Glomerular endothelial cell (primary cell): ENCODE measurements at regions not wholly inside any gene's neighbourhood (a gene's known extent, or its start where the extent isn't known, plus 50 kb on each side); places are given as distances from the start of the nearest gene placed in this dataset.
"Not testable (repeated sequence)": the region's sequence is repeated elsewhere in the genome, so short reads cannot be mapped to it uniquely, and the experiment has no call there.

ENCODE experiments used
- DNase-seq: peaks from one replicate; pipeline ENCODE4 v3.0.0-alpha.2; 2011; ENCODE audit warnings: low read depth, low spot score; ENCODE audit errors: extremely low read depth

- no peak for DNase-seq
These were observed 1561.7 kb upstream of the SLC39A10 start for GRCh38 chr2:194095359-194095758.

- no peak for DNase-seq
These were observed 1566.6 kb upstream of the SLC39A10 start for GRCh38 chr2:194090251-194090905.

- DNase-seq: no peak
These were observed 1569.7 kb upstream of the SLC39A10 start for GRCh38 chr2:194087089-194087958.

GRCh38 chr2:194086129-194086528, 1570.9 kb upstream of the SLC39A10 start:
- DNase-seq: no peak

- no peak for DNase-seq
These were observed 1577.0 kb upstream of the SLC39A10 start for GRCh38 chr2:194079989-194080388.

GRCh38 chr2:194077366-194077765, 1579.7 kb upstream of the SLC39A10 start:
- DNase-seq: no peak

DNA sequence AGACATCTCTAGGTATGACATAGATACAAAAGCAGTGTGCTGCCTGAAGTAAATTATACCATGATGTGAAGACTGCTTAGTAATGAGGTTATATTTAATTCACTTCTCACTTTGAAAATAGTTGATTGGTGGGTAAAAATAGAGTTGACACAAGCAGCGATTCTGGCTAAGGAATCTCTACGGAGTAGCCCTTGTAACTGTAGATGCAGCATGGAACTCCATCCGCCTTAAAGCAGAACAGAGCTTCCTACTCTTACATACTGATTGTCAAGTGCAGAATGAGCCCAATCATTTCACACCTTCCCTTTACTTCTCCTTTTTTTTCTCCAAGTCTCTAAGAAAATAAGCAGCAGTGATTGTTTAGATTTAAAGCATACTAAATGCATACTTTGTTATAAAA, 1594.6 kb upstream of the SLC39A10 start:
- DNase-seq: no peak

DNA sequence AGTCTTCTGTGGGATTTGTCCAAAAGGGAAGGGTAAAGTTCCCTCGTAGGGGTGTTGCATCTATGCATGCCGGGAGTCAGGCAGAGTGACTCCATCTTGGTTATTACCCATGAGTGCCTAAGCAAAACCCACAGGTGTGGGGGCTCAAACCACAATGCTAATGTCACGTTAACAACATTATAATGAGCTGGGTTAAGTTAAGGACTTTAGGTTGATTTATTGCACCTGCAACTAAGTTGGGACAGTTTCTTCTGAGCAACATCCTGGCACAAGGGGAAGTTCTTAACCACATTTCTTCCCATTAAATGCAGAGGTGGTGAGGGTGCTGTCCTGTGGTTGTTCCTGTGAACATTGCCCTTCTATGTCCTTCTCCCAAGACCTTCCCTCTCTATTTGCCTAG, 1596.8 kb upstream of the SLC39A10 start:
- DNase-seq: no peak

GRCh38 chr2:194054313-194054712, 1602.7 kb upstream of the SLC39A10 start:
- DNase-seq: no peak

GRCh38 chr2:194044321-194044720, 1612.7 kb upstream of the SLC39A10 start:
- DNase-seq: no peak

DNA sequence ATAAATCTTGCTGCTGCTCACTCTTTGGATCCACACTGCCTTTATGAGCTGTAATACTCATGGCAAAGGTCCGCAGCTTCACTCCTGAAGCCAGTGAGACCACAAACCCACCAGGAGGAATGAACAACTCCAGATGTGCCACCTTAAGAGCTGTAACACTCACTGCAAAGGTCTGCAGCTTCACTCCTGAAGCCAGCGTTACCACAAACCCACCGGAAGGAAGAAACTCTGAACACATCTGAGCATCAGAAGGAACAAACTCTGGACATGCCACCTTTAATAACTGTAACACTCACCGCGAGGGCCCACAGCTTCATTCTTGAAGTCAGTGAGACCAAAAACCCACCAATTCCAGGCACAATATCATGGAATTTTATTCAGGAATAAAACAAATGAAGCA, 1635.9 kb upstream of the SLC39A10 start:
- not testable (repeated sequence) for DNase-seq

DNA sequence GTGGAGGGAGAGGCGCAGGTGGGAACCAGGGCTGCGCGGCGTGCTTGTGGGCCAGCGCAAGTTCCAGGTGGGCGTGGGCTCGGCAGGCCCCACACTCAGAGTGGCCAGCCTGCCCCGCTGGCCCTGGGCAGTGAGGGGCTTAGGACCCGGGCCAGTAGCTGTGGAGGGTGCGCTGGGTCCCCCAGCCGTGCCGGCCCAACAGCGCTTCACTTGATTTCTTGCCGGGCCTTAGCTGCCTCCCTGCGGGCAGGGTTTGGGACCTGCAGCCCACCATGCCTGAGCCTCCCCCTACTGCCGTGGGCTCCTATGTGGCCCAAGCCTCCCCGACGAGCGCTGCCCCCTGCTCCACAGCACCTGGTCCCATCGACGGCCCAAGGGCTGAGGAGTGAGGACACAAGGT, 1636.9 kb upstream of the SLC39A10 start:
- no peak for DNase-seq

GRCh38 chr2:194015751-194016150, 1641.3 kb upstream of the SLC39A10 start:
- DNase-seq: no peak

- DNase-seq: no peak
These were observed 1642.4 kb upstream of the SLC39A10 start for GRCh38 chr2:194014639-194015038.

DNA sequence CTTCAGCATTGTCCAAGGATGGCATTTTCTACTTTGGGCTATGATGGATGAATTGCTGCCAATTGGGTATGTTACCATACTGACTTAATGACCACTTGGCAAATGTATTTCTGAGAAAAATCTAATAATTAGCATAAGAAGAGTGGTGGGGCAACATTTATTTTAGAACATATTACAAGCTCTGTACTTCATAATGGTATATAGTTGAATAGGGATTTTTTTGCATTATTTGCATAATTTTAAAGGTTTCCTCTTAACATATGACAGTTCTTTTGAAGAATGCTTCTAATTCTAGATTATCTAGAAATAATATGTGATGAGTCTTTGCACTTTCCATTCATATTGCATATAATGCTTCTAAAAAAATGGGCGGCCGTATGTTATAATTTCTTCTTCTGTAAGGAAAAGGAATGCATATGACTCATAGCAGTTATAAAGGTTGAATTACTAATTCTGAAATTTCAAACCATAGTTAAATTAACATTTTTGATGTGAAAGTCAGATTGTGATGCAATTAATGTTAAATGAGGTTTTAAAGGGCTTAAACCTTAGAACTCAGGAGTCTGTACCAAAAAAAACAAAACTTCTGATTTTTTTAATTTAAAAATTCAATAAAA, 1652.3 kb upstream of the SLC39A10 start:
- no peak for DNase-seq

- DNase-seq: no peak
These were observed 1653.1 kb upstream of the SLC39A10 start for GRCh38 chr2:194003911-194004310.

DNA sequence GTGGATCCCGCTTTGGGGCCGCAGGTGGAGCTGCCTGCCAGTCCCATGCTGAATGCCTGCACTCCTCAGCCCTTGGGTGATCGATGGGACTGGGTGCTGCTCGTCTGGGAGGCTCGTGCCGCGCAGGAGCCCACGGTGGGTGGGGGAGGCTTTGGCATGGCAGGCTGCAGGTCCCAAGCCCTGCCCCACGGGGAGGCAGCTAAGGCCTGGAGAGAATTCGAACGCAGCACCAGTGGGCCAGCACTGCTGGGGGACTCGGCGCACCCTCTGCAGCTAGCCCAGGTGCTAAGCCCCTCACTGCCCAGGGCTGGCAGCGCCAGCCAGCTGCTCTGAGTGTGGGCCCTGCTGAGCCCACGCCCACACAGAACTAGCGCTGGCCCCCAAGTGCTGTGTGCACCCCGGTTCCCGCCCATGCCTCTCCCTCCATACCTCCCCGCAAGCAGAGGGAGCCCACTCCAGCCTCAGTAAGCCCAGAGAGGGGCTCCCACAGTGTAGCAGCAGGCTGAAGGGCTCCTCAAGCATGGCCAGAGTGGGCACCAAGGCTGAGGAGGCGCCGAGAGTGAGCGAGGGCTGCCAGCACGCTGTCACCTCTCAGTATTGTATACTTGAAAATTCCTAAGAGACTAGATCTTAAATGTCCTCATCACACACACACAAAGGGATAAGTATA, 1654.2 kb upstream of the SLC39A10 start:
- no peak for DNase-seq

- DNase-seq: no peak
These were observed 1666.2 kb upstream of the SLC39A10 start for GRCh38 chr2:193990868-193991267.

DNA sequence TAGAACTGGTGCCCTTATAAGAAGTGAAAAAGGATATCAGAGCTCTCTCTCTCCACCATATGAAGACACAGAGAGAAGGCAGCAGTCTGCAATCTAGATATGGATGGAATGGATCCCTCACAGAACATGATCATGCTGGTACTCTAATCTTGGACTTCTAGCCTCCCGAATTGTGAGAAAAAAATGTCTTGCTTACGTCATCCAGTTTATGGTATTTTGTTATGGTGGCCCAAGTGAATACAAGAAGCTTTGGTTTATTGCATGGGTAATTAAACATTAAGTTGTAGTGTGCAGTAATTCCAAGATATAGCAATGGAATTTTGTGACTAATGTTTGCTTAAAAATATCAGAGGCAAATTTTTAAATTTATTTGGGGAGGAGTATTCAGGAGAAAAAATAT, 1667.4 kb upstream of the SLC39A10 start:
- DNase-seq: no peak

DNA sequence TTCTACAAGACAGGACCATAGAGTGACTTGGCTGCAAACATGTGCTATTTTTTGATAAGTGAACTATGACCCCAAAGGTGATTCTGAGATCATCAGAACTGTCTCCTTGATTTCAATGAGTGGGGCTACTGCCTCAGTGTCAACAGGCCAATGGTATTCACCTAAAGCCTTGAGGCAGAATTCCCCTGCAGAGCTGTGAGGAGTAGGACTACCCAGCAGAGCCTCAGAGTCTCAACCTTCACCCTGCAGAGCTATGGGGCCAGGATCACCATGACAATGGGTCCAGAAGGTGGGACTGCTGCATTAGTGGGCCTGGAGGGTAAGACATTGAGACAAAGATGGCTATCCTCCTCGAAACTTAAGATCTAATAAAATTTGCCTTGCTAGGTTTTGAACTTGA, 1668.2 kb upstream of the SLC39A10 start:
- no peak for DNase-seq

DNA sequence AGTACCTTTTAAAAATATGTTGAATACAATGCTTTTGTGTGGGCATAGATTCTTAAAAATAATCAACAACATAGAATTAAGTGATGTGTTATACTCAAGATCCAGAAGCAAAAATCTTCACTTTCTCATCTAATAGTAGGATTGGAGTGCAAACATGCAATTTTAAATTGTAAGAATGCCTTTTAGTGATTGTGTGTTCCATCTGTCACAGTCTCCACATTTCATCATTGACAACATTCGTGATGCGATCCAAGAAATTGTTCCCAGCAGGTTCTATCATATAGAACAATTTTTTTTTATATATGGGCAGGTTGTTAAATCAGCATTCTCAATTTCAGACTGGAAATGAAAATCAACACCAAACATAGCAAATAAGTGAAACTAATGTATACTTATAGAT, 1671.8 kb upstream of the SLC39A10 start:
- no peak for DNase-seq
